GM12872 (cell line): ENCODE measurements at regions not wholly inside any gene's neighbourhood (a gene's known extent, or its start where the extent isn't known, plus 50 kb on each side); places are given as distances from the start of the nearest gene placed in this dataset.

Source experiments
- TF ChIP-seq, protein P1 (sequence below): IDR thresholded peaks from 3 replicates; pipeline ENCODE4 v1.5.1; 2011; ENCODE audit warnings: low read depth, mild to moderate bottlenecking, low read length, moderate library complexity; ENCODE audit not compliant: insufficient read depth

DNA sequence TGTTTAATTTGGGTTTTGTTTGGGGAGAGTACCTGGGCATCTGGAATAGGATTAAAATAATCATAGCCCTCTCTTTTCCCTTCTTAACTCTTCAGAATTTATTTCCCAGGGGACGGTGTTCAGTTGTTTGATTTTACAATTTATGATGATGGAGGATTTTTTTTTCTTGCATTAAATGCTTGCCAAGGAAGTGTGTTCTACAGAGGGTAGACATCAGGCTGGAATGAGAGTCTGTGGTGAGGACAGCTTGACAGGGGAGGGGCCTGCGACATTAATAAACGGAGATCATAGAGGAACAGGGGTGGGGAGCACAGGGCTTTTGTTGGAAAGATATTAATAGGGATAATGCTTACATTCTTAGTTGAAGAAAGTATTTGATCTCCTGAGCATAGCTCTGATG is 297.5 kb downstream of the CLIC5 start:
- TF ChIP-seq, protein P1, sequence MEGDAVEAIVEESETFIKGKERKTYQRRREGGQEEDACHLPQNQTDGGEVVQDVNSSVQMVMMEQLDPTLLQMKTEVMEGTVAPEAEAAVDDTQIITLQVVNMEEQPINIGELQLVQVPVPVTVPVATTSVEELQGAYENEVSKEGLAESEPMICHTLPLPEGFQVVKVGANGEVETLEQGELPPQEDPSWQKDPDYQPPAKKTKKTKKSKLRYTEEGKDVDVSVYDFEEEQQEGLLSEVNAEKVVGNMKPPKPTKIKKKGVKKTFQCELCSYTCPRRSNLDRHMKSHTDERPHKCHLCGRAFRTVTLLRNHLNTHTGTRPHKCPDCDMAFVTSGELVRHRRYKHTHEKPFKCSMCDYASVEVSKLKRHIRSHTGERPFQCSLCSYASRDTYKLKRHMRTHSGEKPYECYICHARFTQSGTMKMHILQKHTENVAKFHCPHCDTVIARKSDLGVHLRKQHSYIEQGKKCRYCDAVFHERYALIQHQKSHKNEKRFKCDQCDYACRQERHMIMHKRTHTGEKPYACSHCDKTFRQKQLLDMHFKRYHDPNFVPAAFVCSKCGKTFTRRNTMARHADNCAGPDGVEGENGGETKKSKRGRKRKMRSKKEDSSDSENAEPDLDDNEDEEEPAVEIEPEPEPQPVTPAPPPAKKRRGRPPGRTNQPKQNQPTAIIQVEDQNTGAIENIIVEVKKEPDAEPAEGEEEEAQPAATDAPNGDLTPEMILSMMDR: no peak

DNA sequence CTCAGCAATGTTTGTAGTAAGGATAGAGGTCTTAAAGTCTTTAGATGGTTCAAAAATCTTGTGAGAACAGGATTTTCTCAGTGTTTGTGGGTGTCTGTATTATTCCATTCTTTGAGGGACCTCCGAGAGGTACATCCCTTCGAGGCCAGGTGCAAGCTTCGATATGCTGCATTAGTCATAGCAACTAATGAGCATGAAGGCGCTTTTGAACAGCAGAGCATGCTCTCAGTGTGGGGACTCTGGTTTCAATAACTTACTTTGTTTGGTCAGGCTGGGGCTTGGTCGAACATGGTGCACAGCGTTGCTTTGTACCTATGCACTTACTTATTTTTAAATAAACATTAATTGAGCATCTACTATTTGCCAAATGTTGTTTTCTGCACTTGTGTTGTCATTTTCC is 297.9 kb downstream of the CLIC5 start:
- TF ChIP-seq, protein P1: no peak

DNA sequence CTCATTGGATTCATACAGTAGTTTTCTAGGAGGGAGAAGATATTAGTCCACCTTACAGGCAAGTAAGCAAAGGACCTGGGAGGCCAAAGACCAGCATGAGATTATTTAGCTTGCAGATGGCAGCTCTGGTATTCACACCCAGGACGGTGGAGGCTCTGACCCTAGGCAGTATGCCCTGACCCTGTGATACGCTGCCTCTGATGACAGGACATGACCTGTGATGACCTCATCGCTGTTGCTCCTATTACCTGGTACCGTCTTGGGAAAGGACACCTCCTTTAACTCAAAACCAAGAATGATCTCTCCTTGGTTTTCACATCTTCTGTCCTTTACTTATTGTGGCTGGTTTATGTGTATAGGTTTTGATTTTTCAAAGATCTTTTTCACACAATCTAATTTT is 298.6 kb downstream of the CLIC5 start:
- TF ChIP-seq, protein P1: no peak

DNA sequence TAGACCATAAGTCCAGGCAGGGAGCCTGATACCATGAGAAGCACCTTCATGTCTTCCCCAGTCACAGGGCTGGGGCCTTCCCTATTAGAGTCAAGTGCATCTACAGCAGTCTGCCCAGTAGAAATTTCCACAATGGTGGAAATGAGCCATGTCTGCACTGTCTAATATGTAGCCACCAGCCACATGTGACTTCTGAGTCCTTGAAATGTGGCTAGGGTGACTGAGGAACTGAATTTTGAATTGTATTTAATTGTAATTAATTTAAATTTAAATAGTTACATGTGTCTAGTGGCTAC is 300.2 kb downstream of the CLIC5 start:
- TF ChIP-seq, protein P1: no peak

DNA sequence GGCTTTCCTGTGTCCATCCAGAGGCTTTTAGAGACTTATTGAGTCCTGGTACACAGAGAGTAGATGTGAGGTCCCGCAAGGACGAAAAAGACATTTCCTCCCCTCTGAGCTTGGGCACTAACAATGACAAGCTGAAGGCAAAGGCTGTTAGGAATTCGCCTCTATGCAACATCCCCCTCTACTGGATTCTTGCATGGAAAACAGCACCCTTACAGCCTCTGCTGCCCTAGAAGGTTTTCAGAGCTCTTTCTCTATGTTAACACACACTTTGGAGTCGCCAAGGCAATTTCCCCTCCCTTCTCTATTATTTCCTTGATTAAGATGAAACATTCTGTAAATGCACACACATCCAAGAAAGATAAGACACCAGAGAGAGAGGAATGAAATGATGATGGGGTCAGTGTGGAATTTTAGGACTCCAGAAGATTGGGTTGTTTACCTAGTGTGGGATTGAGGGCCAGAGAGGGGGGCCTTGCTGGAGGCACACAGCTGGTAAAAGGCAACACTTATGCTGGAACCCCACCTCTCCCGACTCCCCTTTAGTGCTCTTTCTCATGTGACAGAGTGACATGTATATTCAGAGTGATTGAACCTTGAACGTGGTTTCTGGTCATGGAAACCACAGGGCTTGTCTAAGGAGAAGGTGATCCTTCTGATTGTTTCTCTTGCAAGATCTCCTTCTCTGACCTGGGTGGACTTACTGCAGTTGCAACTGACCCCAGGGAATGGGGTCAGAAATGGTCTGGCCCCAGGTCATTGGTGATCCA is 300.7 kb downstream of the CLIC5 start:
- TF ChIP-seq, protein P1: peak; percentile 78

DNA sequence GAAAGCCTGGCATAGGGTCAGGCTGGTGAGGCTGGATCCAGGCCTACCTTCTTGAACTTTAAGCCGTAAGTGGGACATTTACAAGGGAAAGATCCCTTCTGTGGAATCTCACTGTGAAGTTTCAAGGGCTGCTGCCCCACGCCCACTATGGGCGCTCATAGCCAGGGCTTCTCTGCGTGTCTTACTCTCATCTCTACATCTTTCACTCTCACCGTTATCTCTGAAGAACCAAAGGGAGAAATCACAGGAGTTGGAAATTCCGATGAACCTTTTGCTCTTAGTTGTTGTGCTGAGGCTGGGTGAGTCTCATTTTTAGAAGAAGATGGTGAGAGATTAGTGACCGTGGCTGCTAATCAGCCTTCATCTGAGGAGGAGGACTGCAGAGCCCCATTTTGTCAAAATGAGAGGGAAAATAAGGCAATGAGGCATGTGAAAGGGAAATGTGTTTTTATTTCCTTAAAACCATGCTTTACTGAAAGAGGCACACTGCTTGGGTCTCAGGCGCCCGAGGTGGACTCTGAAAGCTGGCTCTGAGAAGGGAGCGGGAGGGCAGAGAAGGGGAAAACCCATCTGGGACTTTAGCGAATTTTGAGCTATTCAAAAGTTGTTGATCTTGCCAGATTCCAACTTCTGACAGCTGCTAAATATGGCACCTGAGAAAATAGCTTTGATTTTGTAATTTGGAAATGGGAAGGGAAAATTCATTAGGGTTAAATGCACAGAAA is 301.5 kb downstream of the CLIC5 start:
- TF ChIP-seq, protein P1: no peak
